Stomach (tissue), 8 donors: ENCODE measurements at regions not wholly inside any gene's neighbourhood (a gene's known extent, or its start where the extent isn't known, plus 50 kb on each side); places are given as distances from the start of the nearest gene placed in this dataset.

Experiments used
- DNase-seq, 2 donors: peaks; one replicate each; pipeline versions ENCODE4 v3.0.0 to v3.0.0-alpha.2; 2013 to 2019
- H3K27ac ChIP-seq, 5 donors: fragments of 200-600 bp in 4 of 5; sonication (generic) in 4 of 5; one replicate each; pipeline ENCODE4 v1.5.1; 2013 to 2019; ENCODE audit warnings: mild to moderate bottlenecking in 1 of 5, moderate library complexity in 1 of 5
- H3K27me3 ChIP-seq, 3 donors: fragments of 200-600 bp; sonication (generic); one replicate each; pipeline ENCODE4 v1.5.1; 2017 to 2019; ENCODE audit warnings: mixed run types in 1 of 3
- H3K36me3 ChIP-seq, 4 donors: fragments of 200-600 bp; sonication (generic); 1 replicate in 3 of 4; 2 replicates in 1 of 4; pipeline ENCODE4 v1.5.1; 2016 to 2019
- H3K4me1 ChIP-seq, 4 donors: fragments of 200-600 bp; sonication (generic); one replicate each; pipeline ENCODE4 v1.5.1; 2016 to 2019
- H3K4me3 ChIP-seq, 4 donors: fragments of 200-600 bp; sonication (generic) in 3 of 4; one replicate each; pipeline ENCODE4 v1.5.1; 2016 to 2019; ENCODE audit warnings: mild to moderate bottlenecking in 1 of 4
- H3K9me3 ChIP-seq, 4 donors: fragments of 200-600 bp; sonication (generic); one replicate each; pipeline ENCODE4 v1.5.1; 2016 to 2019
- EP300 ChIP-seq: sonication (generic); formaldehyde crosslinking; IDR thresholded peaks from one replicate; pipeline ENCODE4 v1.6.1; 2017; ENCODE audit warnings: antibody characterized with exemption
- POLR2A ChIP-seq, 4 donors: fragments of 450-650 bp; IDR thresholded peaks; one replicate each; pipeline ENCODE4 v1.6.1; 2016; ENCODE audit warnings: antibody characterized with exemption in 4 of 4, control low read depth in 2 of 4, mild to moderate bottlenecking in 1 of 4, moderate library complexity in 1 of 4
- POLR2AphosphoS5 ChIP-seq, 3 donors: sonication (generic); formaldehyde crosslinking; IDR thresholded peaks; one replicate each; pipeline ENCODE4 v1.6.1; 2016; ENCODE audit warnings: antibody characterized with exemption in 3 of 3
- WGBS, 5 donors: extraction: QIAGEN DNeasy Blood & Tissue Kit in 3 of 5; methylation state at CpG; one replicate each; pipeline versions ENCODE4 v1.1.5 to v1.1.7; 2013 to 2018; 5-methylcytosine and 5-hydroxymethylcytosine counted together
- intact Hi-C: fragments of 100-400 bp; cut with DNase I; formaldehyde crosslinking; loops from one replicate; pipeline ENCODE4 v1.15.1; 2023; ENCODE audit warnings: low total_unique reads
- TF ChIP-seq, protein P1 (sequence below), 7 experiments: fragments of 450-650 bp in 4 of 7; fragments of 200-600 bp in 3 of 7; sonication (generic) in 3 of 7; IDR thresholded peaks; one replicate each; pipeline ENCODE4 v1.5.1; 2016 to 2019; ENCODE audit warnings: antibody characterized with exemption in 7 of 7, control low read depth in 2 of 7, mild to moderate bottlenecking in 1 of 7
- donor health status: healthy with polysubstance abuse.
- donor health status: Bipolar disorder and iron deficiency.
- donor health status: healthy.

DNA sequence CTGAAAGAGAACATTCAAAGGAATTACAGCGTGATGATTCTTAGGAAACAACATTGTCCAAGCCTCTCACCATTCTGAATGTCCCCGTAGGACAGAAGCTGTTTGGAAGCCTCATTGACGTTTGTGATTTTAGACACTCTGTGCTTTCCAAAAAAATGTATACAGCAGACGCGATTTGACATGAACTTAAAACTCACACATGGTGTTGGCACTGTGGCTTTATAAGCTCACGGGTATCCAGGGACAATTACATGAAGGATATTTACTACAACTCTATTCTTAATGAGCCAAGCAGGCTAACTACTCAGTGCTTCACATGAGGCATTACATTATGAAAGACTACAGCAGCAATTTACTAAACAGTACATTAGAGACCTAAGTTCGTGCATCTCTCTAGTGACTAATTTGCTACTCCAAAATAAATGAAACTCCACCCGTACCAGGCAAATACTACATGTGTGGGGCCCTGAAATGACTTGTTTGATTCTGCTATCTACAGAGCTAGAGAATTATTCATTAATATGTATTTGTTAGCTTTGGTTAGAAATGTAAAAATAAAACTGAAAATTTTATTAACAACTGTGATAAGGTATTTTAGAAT, 620.7 kb downstream of the SPRY1 start:
- WGBS, 5 donors = 40 to 72% (median 69%) methylated on average over 8 of the region's 8 CpGs
- intact Hi-C loops = no loop called here
- Histone ChIP-seq H3K9me3 (no peaks in the 10 kb centered on the region), H3K27ac (peak overlapping the region in 3 of 5 donors; percentile 22 to 80 (median 31)), H3K27me3 (no peaks in the 10 kb centered on the region), H3K36me3 (no peaks in the 10 kb centered on the region), H3K4me1 (peaks cover 0 to 23% (median 11%) of the 10 kb centered on the region in 4 donors), H3K4me3 (no peak overlapping the region)
- DNase-seq = peak in 1 of 2 donors; percentile 53
- TF ChIP-seq EP300 (no peak), POLR2AphosphoS5 (IDR thresholded peaks at IDR 0.05) (no peak), POLR2A (IDR thresholded peaks at IDR 0.05) (no peak)
- TF ChIP-seq, protein P1, sequence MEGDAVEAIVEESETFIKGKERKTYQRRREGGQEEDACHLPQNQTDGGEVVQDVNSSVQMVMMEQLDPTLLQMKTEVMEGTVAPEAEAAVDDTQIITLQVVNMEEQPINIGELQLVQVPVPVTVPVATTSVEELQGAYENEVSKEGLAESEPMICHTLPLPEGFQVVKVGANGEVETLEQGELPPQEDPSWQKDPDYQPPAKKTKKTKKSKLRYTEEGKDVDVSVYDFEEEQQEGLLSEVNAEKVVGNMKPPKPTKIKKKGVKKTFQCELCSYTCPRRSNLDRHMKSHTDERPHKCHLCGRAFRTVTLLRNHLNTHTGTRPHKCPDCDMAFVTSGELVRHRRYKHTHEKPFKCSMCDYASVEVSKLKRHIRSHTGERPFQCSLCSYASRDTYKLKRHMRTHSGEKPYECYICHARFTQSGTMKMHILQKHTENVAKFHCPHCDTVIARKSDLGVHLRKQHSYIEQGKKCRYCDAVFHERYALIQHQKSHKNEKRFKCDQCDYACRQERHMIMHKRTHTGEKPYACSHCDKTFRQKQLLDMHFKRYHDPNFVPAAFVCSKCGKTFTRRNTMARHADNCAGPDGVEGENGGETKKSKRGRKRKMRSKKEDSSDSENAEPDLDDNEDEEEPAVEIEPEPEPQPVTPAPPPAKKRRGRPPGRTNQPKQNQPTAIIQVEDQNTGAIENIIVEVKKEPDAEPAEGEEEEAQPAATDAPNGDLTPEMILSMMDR (IDR thresholded peaks at IDR 0.05) = no peak

DNA sequence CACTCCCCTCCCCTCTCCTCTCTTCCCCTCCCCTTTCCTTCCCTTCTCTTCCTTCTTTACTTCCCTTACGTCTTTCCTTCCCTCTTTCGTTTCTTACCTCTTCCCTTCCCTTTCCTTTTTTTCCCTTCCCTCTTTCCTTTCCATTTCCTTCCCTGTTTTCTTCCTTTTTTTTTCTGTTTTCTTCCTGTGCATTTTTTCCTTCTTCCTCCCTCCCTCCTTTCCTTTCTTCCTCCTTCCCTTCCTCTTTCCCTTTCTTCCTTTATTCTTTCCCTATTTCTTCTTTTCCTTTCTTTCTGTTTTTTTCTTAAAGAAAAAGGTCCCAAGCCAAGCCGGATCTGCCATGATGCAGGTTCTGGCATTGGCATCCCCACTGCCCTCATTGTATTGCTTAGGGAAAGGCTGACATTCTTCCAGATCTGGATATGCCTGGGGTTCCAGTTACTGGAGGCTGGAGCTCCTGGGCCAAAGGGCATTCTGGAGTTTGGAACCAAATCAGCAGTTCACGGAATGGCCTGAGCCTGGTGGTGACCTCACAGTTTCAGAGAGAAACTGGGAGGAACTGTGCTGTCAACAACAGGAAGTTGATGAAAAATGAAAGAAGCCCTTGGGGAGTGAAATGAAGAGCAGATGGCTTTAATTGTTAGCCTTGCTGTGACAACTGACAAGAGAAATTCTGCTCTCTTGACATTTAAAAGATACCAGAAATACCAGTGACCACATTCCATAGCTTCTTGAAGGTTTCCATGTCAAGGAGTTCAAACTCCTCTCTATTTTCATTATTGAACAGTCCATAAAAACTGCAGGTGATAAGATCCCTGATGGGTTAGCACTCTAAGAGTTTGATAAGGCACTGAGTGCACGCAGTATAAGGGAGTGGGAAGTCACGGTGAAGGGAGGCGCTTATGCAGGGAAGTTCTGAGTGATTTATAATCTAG, 622.1 kb downstream of the SPRY1 start:
- no peak for TF ChIP-seq POLR2A (IDR thresholded peaks at IDR 0.05)
- no peak for TF ChIP-seq EP300
- TF ChIP-seq POLR2AphosphoS5 (IDR thresholded peaks at IDR 0.05) = peak in 1 of 3 donors; percentile 4
- peak overlapping the region; percentile 59 to 80 (median 68) for H3K27ac ChIP-seq
- no peaks in the 10 kb centered on the region for H3K27me3 ChIP-seq
- H3K36me3 ChIP-seq = no peaks in the 10 kb centered on the region
- H3K4me1 ChIP-seq = peaks cover 0 to 23% (median 11%) of the 10 kb centered on the region in 4 donors
- peak in 1 of 2 donors; percentile 81 for DNase-seq
- WGBS, 5 donors = 42 to 56% (median 50%) methylated on average over 7 of the region's 7 CpGs
- H3K4me3 ChIP-seq = no peak overlapping the region
- no peaks in the 10 kb centered on the region for H3K9me3 ChIP-seq
- intact Hi-C loops = no loop called here

DNA sequence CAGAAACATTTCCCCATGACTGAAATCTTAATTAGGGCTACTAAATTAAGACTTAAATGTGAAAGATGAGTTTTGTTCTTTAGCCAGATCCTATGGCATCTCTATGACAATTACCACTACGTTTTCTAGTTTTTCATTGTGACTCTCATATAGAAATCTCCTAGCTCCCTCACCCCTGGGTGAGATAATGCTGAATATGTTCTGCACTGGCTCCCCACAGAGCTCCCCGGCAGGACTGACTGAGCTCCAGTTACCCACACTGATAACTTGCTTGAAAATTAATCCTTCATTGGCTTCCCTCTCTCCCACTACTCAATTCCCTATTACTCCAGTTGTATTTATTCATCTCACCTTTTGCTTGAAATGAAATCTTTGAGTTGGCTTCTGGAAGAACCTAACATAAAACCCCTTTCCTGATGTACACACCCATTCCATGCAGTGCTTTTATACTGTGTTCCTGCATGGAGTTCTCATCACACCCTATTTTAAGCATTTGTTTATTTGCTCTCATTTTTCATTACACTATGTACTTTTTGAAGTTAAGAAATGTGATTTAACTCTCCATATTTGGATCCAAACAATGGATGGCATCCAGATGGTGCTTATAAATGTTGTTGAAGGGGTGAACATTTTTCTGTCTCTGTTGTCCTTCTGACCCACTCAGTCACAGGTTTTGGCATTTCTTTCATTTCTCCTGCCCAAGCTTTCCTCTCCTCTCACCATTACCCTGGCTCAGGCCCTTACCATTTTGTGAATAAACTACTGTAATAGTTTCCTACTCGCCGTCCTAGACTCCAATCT, 623.4 kb downstream of the SPRY1 start:
- H3K9me3 ChIP-seq = no peaks in the 10 kb centered on the region
- no peak overlapping the region for H3K4me3 ChIP-seq
- peaks cover 0 to 23% (median 11%) of the 10 kb centered on the region in 4 donors for H3K4me1 ChIP-seq
- H3K27me3 ChIP-seq = no peaks in the 10 kb centered on the region
- DNase-seq = no peak
- intact Hi-C loops = no loop called here
- no peaks in the 10 kb centered on the region for H3K36me3 ChIP-seq
- WGBS, 5 donors = 67 to 87% (median 78%) methylated on average over 4 of the region's 4 CpGs
- TF ChIP-seq, protein P1 (IDR thresholded peaks at IDR 0.05) = no peak
- TF ChIP-seq POLR2A (IDR thresholded peaks at IDR 0.05) (no peak), POLR2AphosphoS5 (IDR thresholded peaks at IDR 0.05) (no peak), EP300 (no peak)
- peak overlapping the region; percentile 59 to 80 (median 68) for H3K27ac ChIP-seq

DNA sequence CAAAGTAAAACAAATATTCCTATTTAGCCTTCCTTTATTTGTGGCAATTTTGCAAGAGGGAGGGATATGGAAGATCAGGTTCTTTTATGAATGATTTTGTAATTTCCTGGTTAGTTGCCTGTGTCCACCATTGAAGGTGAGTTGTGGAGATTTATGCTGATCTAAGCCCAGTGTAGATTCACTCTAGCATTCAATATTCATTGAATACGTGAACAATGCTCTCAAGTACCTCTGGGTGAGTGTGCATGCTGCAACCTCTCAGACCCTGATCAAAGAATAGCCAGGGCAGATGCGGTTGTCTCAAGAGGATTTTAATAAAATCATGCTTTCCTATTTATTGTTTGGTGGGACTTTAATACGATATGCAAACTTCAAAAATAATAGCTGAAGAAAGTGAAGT, 628.4 kb downstream of the SPRY1 start:
- H3K4me3 ChIP-seq = no peak overlapping the region
- intact Hi-C loops = no loop called here
- no peak overlapping the region for H3K27ac ChIP-seq
- H3K9me3 ChIP-seq = no peaks in the 10 kb centered on the region
- TF ChIP-seq POLR2AphosphoS5 (IDR thresholded peaks at IDR 0.05) (no peak), POLR2A (IDR thresholded peaks at IDR 0.05) (no peak), EP300 (no peak)
- TF ChIP-seq, protein P1 (IDR thresholded peaks at IDR 0.05) = no peak
- peaks cover 0 to 17% (median 8%) of the 10 kb centered on the region in 4 donors for H3K4me1 ChIP-seq
- no peaks in the 10 kb centered on the region for H3K36me3 ChIP-seq
- WGBS, 5 donors = 36 to 77% (median 60%) methylated on average over 3 of the region's 3 CpGs
- no peak for DNase-seq
- H3K27me3 ChIP-seq = no peaks in the 10 kb centered on the region
